ENCODE measurements at regions not wholly inside any gene's neighbourhood (a gene's known extent, or its start where the extent isn't known, plus 50 kb on each side); places are given as distances from the start of the nearest gene placed in this dataset.

GRCh38 chr17:72587773-72588511 is 467.1 kb downstream of the SOX9 start (continued):
- TF ChIP-seq ZNF219 (CRISPR knock-in tag; IDR thresholded peaks at IDR 0.05; ENCODE audit: borderline replicate concordance) (no peak), ZNF532 (CRISPR knock-in tag; IDR thresholded peaks at IDR 0.05; ENCODE audit: borderline replicate concordance) (no peak), ZNF232 (CRISPR knock-in tag; IDR thresholded peaks at IDR 0.05) (no peak)

GRCh38 chr17:72588561-72588960 is 467.7 kb downstream of the SOX9 start:
- CTCF ChIA-PET: interaction anchor here (0.9 to 1.7 kb wide), 4 partner anchors 14 to 32 kb away, joined by 3 to 7 read pairs (median 4); no protein-coding TSS in a partner anchor
- H3K4me3 Mint-ChIP-seq: no peak overlapping the region
- peaks cover 37% of the 10 kb centered on the region for H3K4me1 Mint-ChIP-seq
- no peak for ATAC-seq
- no peaks in the 10 kb centered on the region for H3K36me3 Mint-ChIP-seq
- POLR2A ChIA-PET: no interaction called here
- H3K27ac Mint-ChIP-seq: no peak overlapping the region
- peaks cover 47% of the 10 kb centered on the region for H3K27me3 Mint-ChIP-seq (ENCODE audit: low read depth)
- no peak for TF ChIP-seq AR (CRISPR knock-in tag; IDR thresholded peaks at IDR 0.05)
- TF ChIP-seq TCF7 (CRISPR knock-in tag; IDR thresholded peaks at IDR 0.05; ENCODE audit: low read depth): no peak
- TF ChIP-seq, protein P1, sequence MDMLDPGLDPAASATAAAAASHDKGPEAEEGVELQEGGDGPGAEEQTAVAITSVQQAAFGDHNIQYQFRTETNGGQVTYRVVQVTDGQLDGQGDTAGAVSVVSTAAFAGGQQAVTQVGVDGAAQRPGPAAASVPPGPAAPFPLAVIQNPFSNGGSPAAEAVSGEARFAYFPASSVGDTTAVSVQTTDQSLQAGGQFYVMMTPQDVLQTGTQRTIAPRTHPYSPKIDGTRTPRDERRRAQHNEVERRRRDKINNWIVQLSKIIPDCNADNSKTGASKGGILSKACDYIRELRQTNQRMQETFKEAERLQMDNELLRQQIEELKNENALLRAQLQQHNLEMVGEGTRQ (CRISPR knock-in tag; IDR thresholded peaks at IDR 0.05): no peak
- TF ChIP-seq ZNF532 (CRISPR knock-in tag; IDR thresholded peaks at IDR 0.05; ENCODE audit: borderline replicate concordance): no peak
- no peak for TF ChIP-seq ZNF263 (CRISPR knock-in tag; IDR thresholded peaks at IDR 0.05; ENCODE audit: low read depth)
- TF ChIP-seq CREB1 (CRISPR knock-in tag; IDR thresholded peaks at IDR 0.05): no peak
- TF ChIP-seq GRHL2 (CRISPR knock-in tag; IDR thresholded peaks at IDR 0.05; ENCODE audit: insufficient replicate concordance, severe bottlenecking): no peak
- TF ChIP-seq NR2C2 (CRISPR knock-in tag; IDR thresholded peaks at IDR 0.05): no peak
- no peak for TF ChIP-seq PREB (CRISPR knock-in tag; IDR thresholded peaks at IDR 0.05; ENCODE audit: borderline replicate concordance)
- no peak for TF ChIP-seq ZBTB21 (CRISPR knock-in tag; IDR thresholded peaks at IDR 0.05; ENCODE audit: borderline replicate concordance)
- TF ChIP-seq NFATC4 (CRISPR knock-in tag; IDR thresholded peaks at IDR 0.05): no peak
- no peak for TF ChIP-seq JAZF1 (CRISPR knock-in tag; IDR thresholded peaks at IDR 0.05)
- no peak for DNase-seq (ENCODE audit: low spot score)
- H3K9me3 Mint-ChIP-seq: no peaks in the 10 kb centered on the region

Data from WTC11 (cell line).